SU-DHL-6 (cell line): ENCODE measurements at regions not wholly inside any gene's neighbourhood (a gene's known extent, or its start where the extent isn't known, plus 50 kb on each side); places are given as distances from the start of the nearest gene placed in this dataset.

Source experiments
- H2AFZ ChIP-seq: fragments of 200-600 bp; sonication (generic); 2 replicates; pipeline ENCODE4 v1.6.1; 2014; ENCODE audit warnings: low read depth, mild to moderate bottlenecking, moderate library complexity, mixed read lengths, antibody characterized with exemption, low read length; ENCODE audit not compliant: severe bottlenecking
- H3F3A ChIP-seq: fragments of 200-600 bp; shearing (Covaris generic); 2 replicates; pipeline ENCODE4 v1.6.0; 2016; ENCODE audit warnings: antibody characterized with exemption, mild to moderate bottlenecking; ENCODE audit not compliant: insufficient read depth
- H3K27ac ChIP-seq: fragments of 200-600 bp; sonication (generic); 2 replicates; pipeline ENCODE4 v1.5.1; 2016; ENCODE audit warnings: low read depth, mild to moderate bottlenecking, low read length, moderate library complexity, mixed read lengths
- H3K27me3 ChIP-seq: fragments of 200-600 bp; sonication (generic), shearing (Covaris generic); 2 replicates; pipeline ENCODE4 v1.6.0; 2014; ENCODE audit warnings: mild to moderate bottlenecking, low read length
- H3K36me3 ChIP-seq: fragments of 200-600 bp; sonication (generic); 2 replicates; pipeline ENCODE4 v1.6.1; 2014; ENCODE audit warnings: mild to moderate bottlenecking, low read length, mixed read lengths
- H3K4me2 ChIP-seq: fragments of 300-600, 200-600 bp; shearing (Covaris generic), sonication (generic); 2 replicates; pipeline ENCODE4 v1.6.0; 2014; ENCODE audit warnings: low read length, low read depth, mild to moderate bottlenecking; ENCODE audit not compliant: poor library complexity, severe bottlenecking
- H3K4me3 ChIP-seq: fragments of 200-600 bp; sonication (generic); 2 replicates; pipeline ENCODE4 v1.5.1; 2014; ENCODE audit warnings: antibody characterized with exemption, low read length, mild to moderate bottlenecking, mixed read lengths; ENCODE audit not compliant: insufficient read depth, poor library complexity, severe bottlenecking
- H3K79me2 ChIP-seq: fragments of 200-600 bp; sonication (generic); 2 replicates; pipeline ENCODE4 v1.6.1; 2014; ENCODE audit warnings: mild to moderate bottlenecking, low read length, moderate library complexity; ENCODE audit not compliant: insufficient read depth
- H3K9ac ChIP-seq: fragments of 200-600 bp; sonication (generic); 2 replicates; pipeline ENCODE4 v1.7.0; 2014; ENCODE audit warnings: mild to moderate bottlenecking, low read length
- H3K9me2 ChIP-seq: fragments of 200-600 bp; sonication (generic); replicated peaks from 2 replicates; pipeline ENCODE4 v1.6.1; 2014; ENCODE audit warnings: low read length; ENCODE audit not compliant: insufficient read depth
- H3K9me3 ChIP-seq: fragments of 200-600 bp; sonication (generic); 2 replicates; pipeline ENCODE4 v1.6.1; 2014; ENCODE audit warnings: low read length, mixed read lengths; ENCODE audit not compliant: insufficient read depth
- H4K20me1 ChIP-seq: fragments of 200-600 bp; sonication (generic); 2 replicates; pipeline ENCODE4 v1.6.1; 2014; ENCODE audit warnings: low read depth, mild to moderate bottlenecking, antibody characterized with exemption, low read length, moderate library complexity, mixed read lengths
- CTCF ChIP-seq: fragments of 200-600 bp; sonication (generic); IDR thresholded peaks from one replicate; pipeline ENCODE4 v1.5.1; 2017; ENCODE audit warnings: antibody characterized with exemption, mild to moderate bottlenecking, low read length, moderate library complexity; ENCODE audit not compliant: insufficient read depth, poor library complexity, severe bottlenecking
- EZH2phosphoT487 ChIP-seq: fragments of 200-600 bp; sonication (generic), shearing (Covaris generic); conservative IDR thresholded peaks from 2 replicates; pipeline ENCODE4 v1.6.1; 2018; ENCODE audit warnings: mild to moderate bottlenecking, antibody characterized with exemption, low read length, moderate library complexity, mixed read lengths

GRCh38 chr13:76533251-76533650, 353.0 kb downstream of the KCTD12 start:
- no peak overlapping the region for H3K9ac ChIP-seq
- H3K9me3 ChIP-seq, result no peaks in the 10 kb centered on the region
- no peak overlapping the region for H3K27ac ChIP-seq
- no peaks in the 10 kb centered on the region for H3K36me3 ChIP-seq
- TF ChIP-seq EZH2phosphoT487, result no peak
- TF ChIP-seq CTCF, result no peak
- no peak overlapping the region for H3K4me2 ChIP-seq
- no peaks in the 10 kb centered on the region for H3K9me2 ChIP-seq
- H2AFZ ChIP-seq, result no peak overlapping the region
- H3F3A ChIP-seq, result no peaks in the 10 kb centered on the region
- no peaks in the 10 kb centered on the region for H3K27me3 ChIP-seq
- no peak overlapping the region for H3K4me3 ChIP-seq
- H4K20me1 ChIP-seq, result no peaks in the 10 kb centered on the region
- no peaks in the 10 kb centered on the region for H3K79me2 ChIP-seq

- no peak for TF ChIP-seq EZH2phosphoT487
- no peak for TF ChIP-seq CTCF
- Histone ChIP-seq H3K36me3 (no peaks in the 10 kb centered on the region), H3K27me3 (no peaks in the 10 kb centered on the region), H3F3A (no peaks in the 10 kb centered on the region), H3K9ac (no peak overlapping the region), H3K4me2 (no peak overlapping the region), H4K20me1 (no peaks in the 10 kb centered on the region), H3K9me2 (no peaks in the 10 kb centered on the region), H3K27ac (no peak overlapping the region), H3K4me3 (no peak overlapping the region), H3K79me2 (no peaks in the 10 kb centered on the region), H2AFZ (no peak overlapping the region), H3K9me3 (no peaks in the 10 kb centered on the region)
Measured at GRCh38 chr13:76527041-76527440, 359.2 kb downstream of the KCTD12 start.

- H3F3A ChIP-seq, result no peaks in the 10 kb centered on the region
- no peaks in the 10 kb centered on the region for H4K20me1 ChIP-seq
- H3K36me3 ChIP-seq, result no peaks in the 10 kb centered on the region
- no peak overlapping the region for H2AFZ ChIP-seq
- no peaks in the 10 kb centered on the region for H3K79me2 ChIP-seq
- no peak overlapping the region for H3K4me2 ChIP-seq
- H3K9ac ChIP-seq, result no peak overlapping the region
- H3K27ac ChIP-seq, result no peak overlapping the region
- TF ChIP-seq EZH2phosphoT487 (no peak), CTCF (no peak)
- H3K27me3 ChIP-seq, result no peaks in the 10 kb centered on the region
- no peaks in the 10 kb centered on the region for H3K9me3 ChIP-seq
- no peak overlapping the region for H3K4me3 ChIP-seq
- no peaks in the 10 kb centered on the region for H3K9me2 ChIP-seq
Measured at GRCh38 chr13:76523740-76524340, 362.4 kb downstream of the KCTD12 start.
